Vagina (tissue), 2 donors: ENCODE measurements at regions not wholly inside any gene's neighbourhood (a gene's known extent, or its start where the extent isn't known, plus 50 kb on each side); places are given as distances from the start of the nearest gene placed in this dataset.

Experiments
- CTCF ChIP-seq, 3 experiments: fragments of 450-650 bp in 2 of 3; fragments of 200-600 bp in 1 of 3; sonication (generic) in 1 of 3; IDR thresholded peaks; one replicate each; pipeline ENCODE4 v1.5.1; 2017 to 2019; ENCODE audit warnings: antibody characterized with exemption in 3 of 3, mild to moderate bottlenecking in 2 of 3, moderate library complexity in 2 of 3
- POLR2A ChIP-seq, 2 donors: fragments of 450-650 bp; IDR thresholded peaks; one replicate each; pipeline ENCODE4 v1.6.1; 2017; ENCODE audit warnings: antibody characterized with exemption in 2 of 2, mild to moderate bottlenecking in 2 of 2, moderate library complexity in 2 of 2
- POLR2AphosphoS5 ChIP-seq, 2 donors: sonication (generic); formaldehyde crosslinking; IDR thresholded peaks; one replicate each; pipeline ENCODE4 v1.9.0; 2017; ENCODE audit warnings: antibody characterized with exemption in 2 of 2, mild to moderate bottlenecking in 2 of 2, low read depth in 1 of 2; ENCODE audit not compliant: insufficient read depth in 1 of 2

- no peak for TF ChIP-seq POLR2AphosphoS5 (IDR thresholded peaks at IDR 0.05; ENCODE audit: insufficient read depth in 1 of 2, low read depth in 1 of 2)
- no peak for TF ChIP-seq POLR2A (IDR thresholded peaks at IDR 0.05)
- TF ChIP-seq CTCF (IDR thresholded peaks at IDR 0.05), result no peak
Measured at GRCh38 chr3:34001990-34002389, 203.6 kb downstream of the PDCD6IP start.
